ENCODE measurements at regions not wholly inside any gene's neighbourhood (a gene's known extent, or its start where the extent isn't known, plus 50 kb on each side); places are given as distances from the start of the nearest gene placed in this dataset.
"Not testable (repeated sequence)": the region's sequence is repeated elsewhere in the genome, so short reads cannot be mapped to it uniquely, and the experiment has no call there.

- no peak overlapping the region for H3K27ac ChIP-seq
- no peak for TF ChIP-seq ZFX (IDR thresholded peaks at IDR 0.05; ENCODE audit: borderline replicate concordance)
- TF ChIP-seq CTCF (IDR thresholded peaks at IDR 0.05), result no peak
Observed at GRCh38 chr2:236834284-236834683, 251.4 kb upstream of the COPS8 start.

- no peak overlapping the region for H3K27ac ChIP-seq
- TF ChIP-seq ZFX (IDR thresholded peaks at IDR 0.05; ENCODE audit: borderline replicate concordance) (no peak), CTCF (IDR thresholded peaks at IDR 0.05) (no peak)
Observed at GRCh38 chr2:236835307-236836024, 250.2 kb upstream of the COPS8 start.

DNA sequence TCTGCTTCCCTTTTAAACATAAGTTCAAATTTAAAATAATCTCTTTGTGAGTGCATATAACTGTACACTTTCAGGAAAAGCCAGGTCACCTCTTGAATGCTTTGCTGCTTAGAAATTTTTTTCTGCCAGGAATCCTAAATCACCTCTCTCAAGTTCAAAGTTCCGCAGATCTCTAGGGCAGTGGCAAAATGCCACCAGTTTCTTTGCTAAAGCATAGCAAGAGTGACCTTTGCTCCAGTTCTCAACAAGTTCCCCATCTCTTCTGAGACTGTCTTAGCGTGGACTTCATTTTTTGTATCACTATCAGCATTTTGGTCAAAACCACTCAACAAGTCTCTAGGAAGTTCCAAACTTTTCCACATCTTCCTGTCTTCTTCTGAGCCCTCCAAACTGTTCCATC is 249.7 kb upstream of the COPS8 start:
- not testable (repeated sequence) for H3K27ac ChIP-seq

- H3K27ac ChIP-seq, result no peak overlapping the region
- TF ChIP-seq CTCF (IDR thresholded peaks at IDR 0.05) (no peak), ZFX (IDR thresholded peaks at IDR 0.05; ENCODE audit: borderline replicate concordance) (no peak)
Observed at GRCh38 chr2:236840215-236840614, 245.5 kb upstream of the COPS8 start.

DNA sequence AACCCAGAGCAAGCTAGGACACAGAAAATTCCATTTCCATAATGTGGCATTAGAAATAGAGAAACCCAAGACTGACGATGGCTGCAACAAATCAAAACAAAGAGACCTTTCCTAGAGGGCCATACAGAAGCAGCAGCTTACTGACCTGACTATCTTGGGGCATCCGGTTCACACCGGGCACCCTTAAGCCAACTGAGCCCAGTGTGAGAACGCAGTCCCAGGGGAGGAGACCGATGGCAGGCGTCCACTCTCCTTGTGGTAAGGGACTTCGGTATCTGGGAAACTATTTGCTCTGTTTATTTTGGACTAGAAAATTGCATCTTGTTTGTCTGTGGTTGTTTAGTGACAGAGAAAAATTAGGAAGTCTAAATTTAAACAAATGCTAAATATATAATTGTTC is 244.8 kb upstream of the COPS8 start:
- H3K27ac ChIP-seq, result no peak overlapping the region

DNA sequence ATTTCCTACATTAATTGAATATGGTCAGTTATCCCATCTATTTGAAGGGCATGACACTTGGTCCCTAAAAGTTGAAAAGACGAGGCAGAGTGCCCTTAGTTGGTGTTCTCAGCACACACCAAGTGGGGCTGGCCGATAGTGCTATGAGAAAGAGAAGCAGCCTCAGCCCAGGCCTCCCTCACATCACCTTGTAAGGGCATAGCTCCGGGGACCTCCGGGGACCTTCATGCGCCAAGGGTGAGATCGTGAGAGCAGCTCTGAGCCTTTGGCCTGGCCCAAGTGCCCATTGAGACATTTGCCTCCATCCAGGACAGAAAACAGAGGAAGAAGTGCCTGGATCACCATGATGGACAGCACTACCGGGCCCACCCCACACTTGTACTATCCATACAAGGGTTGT is 244.3 kb upstream of the COPS8 start:
- TF ChIP-seq CTCF (IDR thresholded peaks at IDR 0.05), result no peak
- no peak for TF ChIP-seq ZFX (IDR thresholded peaks at IDR 0.05; ENCODE audit: borderline replicate concordance)
- no peak overlapping the region for H3K27ac ChIP-seq

More for the DNA sequence above, 244.8 kb upstream of the COPS8 start:
- TF ChIP-seq CTCF (IDR thresholded peaks at IDR 0.05) (no peak), ZFX (IDR thresholded peaks at IDR 0.05; ENCODE audit: borderline replicate concordance) (no peak)

DNA sequence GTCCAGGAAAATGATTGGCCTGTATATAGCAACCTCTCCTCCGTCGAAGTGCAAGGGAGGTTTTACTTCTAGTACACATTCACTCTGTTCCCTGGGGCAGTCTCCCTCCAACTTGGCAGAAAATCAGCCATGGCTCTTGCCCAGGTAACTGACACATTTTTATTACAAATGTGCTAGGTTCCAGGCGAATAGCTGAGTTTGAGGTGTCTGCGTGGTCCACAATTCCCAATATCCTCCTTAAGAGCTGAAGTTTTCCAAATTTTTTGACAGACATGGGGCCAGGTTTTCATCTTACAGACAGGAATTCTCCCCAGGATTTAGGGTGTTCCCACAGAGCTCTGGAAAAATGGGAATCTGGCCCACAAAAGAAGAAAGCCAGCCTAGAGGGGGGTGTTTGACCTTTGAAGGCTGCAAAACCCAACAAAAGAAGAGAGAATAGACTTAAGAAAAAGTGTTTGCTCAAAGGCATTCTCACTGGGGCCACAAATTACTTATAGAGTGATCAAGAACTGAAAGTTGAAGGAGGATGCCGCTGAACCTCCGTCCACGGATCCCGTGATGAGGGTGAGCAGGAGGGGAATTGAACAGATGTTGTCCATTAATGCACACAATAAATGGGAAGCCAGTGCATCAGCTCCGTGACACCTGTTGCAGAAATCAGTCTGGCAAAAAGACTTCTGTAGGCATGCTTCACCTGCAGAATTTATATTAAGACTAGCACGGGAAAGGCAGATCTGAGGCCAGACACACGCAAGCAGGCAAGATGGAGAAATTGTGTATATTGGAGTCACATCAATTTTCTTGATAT is 242.3 kb upstream of the COPS8 start:
- H3K27ac ChIP-seq, result no peak overlapping the region
- TF ChIP-seq CTCF (IDR thresholded peaks at IDR 0.05), result no peak
- TF ChIP-seq ZFX (IDR thresholded peaks at IDR 0.05; ENCODE audit: borderline replicate concordance), result no peak

All from 22Rv1 (cell line).